Activated gamma-delta T cell (primary cell): ENCODE measurements at regions not wholly inside any gene's neighbourhood (a gene's known extent, or its start where the extent isn't known, plus 50 kb on each side); places are given as distances from the start of the nearest gene placed in this dataset.
"Not testable (repeated sequence)": the region's sequence is repeated elsewhere in the genome, so short reads cannot be mapped to it uniquely, and the experiment has no call there.

Experiments
- DNase-seq: peaks from one replicate; lab custom pipeline; 2025; lab: John Stamatoyannopoulos, UW

- DNase-seq = no peak
Observed at GRCh38 chr20:41726727-41727126, 108.5 kb upstream of the CHD6 start.

GRCh38 chr20:41719151-41719550 lies 101.0 kb upstream of the CHD6 start:
- no peak for DNase-seq

GRCh38 chr20:41717483-41717882 lies 99.3 kb upstream of the CHD6 start:
- no peak for DNase-seq

- DNase-seq = no peak
Observed at GRCh38 chr20:41716911-41717310, 98.7 kb upstream of the CHD6 start.

GRCh38 chr20:41716436-41716835 lies 98.3 kb upstream of the CHD6 start:
- no peak for DNase-seq

GRCh38 chr20:41715526-41715925 lies 97.3 kb upstream of the CHD6 start:
- no peak for DNase-seq

- DNase-seq = no peak
Observed at GRCh38 chr20:41714030-41714429, 95.9 kb upstream of the CHD6 start.

GRCh38 chr20:41704896-41705295 lies 86.7 kb upstream of the CHD6 start:
- no peak for DNase-seq

- DNase-seq = no peak
Observed at GRCh38 chr20:41702647-41703046, 84.5 kb upstream of the CHD6 start.

GRCh38 chr20:41701588-41702348 lies 83.6 kb upstream of the CHD6 start:
- DNase-seq = no peak

- not testable (repeated sequence) for DNase-seq
Observed at GRCh38 chr20:41699673-41700072, 81.5 kb upstream of the CHD6 start.

GRCh38 chr20:41697861-41698559 lies 79.8 kb upstream of the CHD6 start:
- no peak for DNase-seq

GRCh38 chr20:41696428-41696827 lies 78.3 kb upstream of the CHD6 start:
- no peak for DNase-seq

GRCh38 chr20:41694796-41695195 lies 76.6 kb upstream of the CHD6 start:
- no peak for DNase-seq

- peak; percentile 29 for DNase-seq
Observed at GRCh38 chr20:41693136-41693979, 75.2 kb upstream of the CHD6 start.

GRCh38 chr20:41692479-41693135 lies 74.4 kb upstream of the CHD6 start:
- DNase-seq = peak; percentile 29

GRCh38 chr20:41691443-41691842 lies 73.3 kb upstream of the CHD6 start:
- DNase-seq = no peak

GRCh38 chr20:41690702-41691101 lies 72.5 kb upstream of the CHD6 start:
- DNase-seq = no peak

GRCh38 chr20:41686961-41687360 lies 68.8 kb upstream of the CHD6 start:
- no peak for DNase-seq

- not testable (repeated sequence) for DNase-seq
Observed at GRCh38 chr20:41685145-41685544, 67.0 kb upstream of the CHD6 start.

GRCh38 chr20:41678799-41679198 lies 60.6 kb upstream of the CHD6 start:
- DNase-seq = no peak

- DNase-seq = no peak
Observed at GRCh38 chr20:41672282-41672681, 54.1 kb upstream of the CHD6 start.
